ENCODE measurements at regions not wholly inside any gene's neighbourhood (a gene's known extent, or its start where the extent isn't known, plus 50 kb on each side); places are given as distances from the start of the nearest gene placed in this dataset.

DNA sequence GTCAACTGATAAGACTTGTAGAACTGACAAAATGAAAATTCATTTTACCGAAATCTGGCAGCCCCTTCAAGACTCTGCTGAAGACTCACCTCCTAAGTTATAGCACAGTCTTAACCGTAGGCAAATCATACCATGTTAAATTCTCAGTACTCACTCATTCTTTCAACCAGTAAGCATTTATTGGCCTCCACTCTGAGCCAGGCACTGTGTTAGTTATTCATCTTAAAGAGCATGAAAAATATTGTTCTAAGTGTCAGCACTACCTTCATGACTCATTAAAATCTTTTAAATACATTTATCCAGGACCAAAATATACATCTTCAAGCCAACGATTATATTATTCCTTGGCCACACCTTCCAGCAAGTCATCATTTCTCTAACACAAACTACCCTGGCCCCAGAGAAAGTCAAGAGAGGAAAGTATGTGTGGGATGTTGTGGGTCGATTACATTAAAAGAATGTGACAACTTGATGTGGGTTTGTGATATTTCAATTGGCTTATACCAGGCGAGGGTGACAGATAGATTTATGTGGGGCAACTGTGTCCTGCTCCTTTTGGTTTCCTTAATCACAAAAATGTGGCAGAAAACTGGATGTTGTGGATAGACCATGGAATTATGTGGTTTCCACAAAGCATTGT lies 55.0 kb downstream of the TMEM30B start:
- H3K27me3 ChIP-seq (ENCODE audit: insufficient read depth, low read length): no peaks in the 10 kb centered on the region
- no peak overlapping the region for H3K4me3 ChIP-seq (ENCODE audit: low read depth, low read length)
- H3K36me3 ChIP-seq (ENCODE audit: insufficient read depth, low read length): no peaks in the 10 kb centered on the region
- H3K79me2 ChIP-seq (ENCODE audit: control insufficient read depth, insufficient read depth, low read length, unreplicated experiment): no peaks in the 10 kb centered on the region
- H2AFZ ChIP-seq (ENCODE audit: low read length, unreplicated experiment): no peak overlapping the region
- no peak overlapping the region for H3K27ac ChIP-seq (ENCODE audit: low read depth, low read length)
- peaks cover 27% of the 10 kb centered on the region for H3K4me1 ChIP-seq (ENCODE audit: control insufficient read depth, insufficient read depth, low read length, unreplicated experiment)

DNA sequence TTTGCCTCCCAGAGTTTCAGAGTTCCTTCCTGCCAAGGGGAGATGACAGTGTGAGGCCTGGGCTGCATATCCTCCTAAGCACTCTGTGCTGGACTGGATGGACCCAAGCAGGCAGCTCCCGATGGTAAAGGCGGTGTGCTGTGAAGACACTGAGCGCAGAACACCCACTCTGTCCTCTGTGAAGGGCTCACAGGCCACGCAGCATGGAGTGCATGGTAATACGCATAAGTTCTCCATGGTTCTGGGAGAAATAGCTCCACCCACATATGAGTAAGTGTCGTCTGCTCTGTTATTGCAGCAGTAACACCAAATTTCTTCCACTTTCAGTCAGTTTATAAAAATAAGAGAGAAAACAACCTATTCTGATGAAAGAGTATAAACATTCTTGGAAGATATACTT lies 55.8 kb downstream of the TMEM30B start:
- no peaks in the 10 kb centered on the region for H3K27me3 ChIP-seq (ENCODE audit: insufficient read depth, low read length)
- H2AFZ ChIP-seq (ENCODE audit: low read length, unreplicated experiment): no peak overlapping the region
- H3K4me3 ChIP-seq (ENCODE audit: low read depth, low read length): no peak overlapping the region
- peaks cover 27% of the 10 kb centered on the region for H3K4me1 ChIP-seq (ENCODE audit: control insufficient read depth, insufficient read depth, low read length, unreplicated experiment)
- H3K27ac ChIP-seq (ENCODE audit: low read depth, low read length): no peak overlapping the region
- H3K79me2 ChIP-seq (ENCODE audit: control insufficient read depth, insufficient read depth, low read length, unreplicated experiment): no peaks in the 10 kb centered on the region
- H3K36me3 ChIP-seq (ENCODE audit: insufficient read depth, low read length): no peaks in the 10 kb centered on the region

DNA sequence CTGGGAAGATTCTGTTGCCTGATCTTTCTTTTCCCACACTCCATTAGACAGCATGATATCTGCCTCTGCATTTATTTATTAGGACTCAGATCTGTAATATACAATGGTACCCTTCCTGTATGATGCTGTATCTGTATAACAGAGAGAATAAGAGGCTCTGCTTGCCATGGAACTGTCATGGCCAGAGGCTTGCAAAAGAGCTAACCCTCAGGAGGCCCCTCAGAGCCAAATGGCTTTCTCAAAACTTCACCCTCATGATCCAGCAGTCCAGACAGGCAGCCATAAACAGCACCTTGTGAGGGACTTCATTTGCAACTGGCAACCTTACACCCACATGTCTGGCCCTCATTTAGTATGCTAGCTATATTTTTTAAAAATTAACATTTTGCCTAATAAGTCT lies 57.6 kb downstream of the TMEM30B start:
- H3K79me2 ChIP-seq (ENCODE audit: control insufficient read depth, insufficient read depth, low read length, unreplicated experiment): no peaks in the 10 kb centered on the region
- no peak overlapping the region for H2AFZ ChIP-seq (ENCODE audit: low read length, unreplicated experiment)
- H3K36me3 ChIP-seq (ENCODE audit: insufficient read depth, low read length): no peaks in the 10 kb centered on the region
- H3K4me1 ChIP-seq (ENCODE audit: control insufficient read depth, insufficient read depth, low read length, unreplicated experiment): peaks cover 31% of the 10 kb centered on the region
- H3K27me3 ChIP-seq (ENCODE audit: insufficient read depth, low read length): no peaks in the 10 kb centered on the region
- H3K27ac ChIP-seq (ENCODE audit: low read depth, low read length): no peak overlapping the region
- H3K4me3 ChIP-seq (ENCODE audit: low read depth, low read length): no peak overlapping the region

DNA sequence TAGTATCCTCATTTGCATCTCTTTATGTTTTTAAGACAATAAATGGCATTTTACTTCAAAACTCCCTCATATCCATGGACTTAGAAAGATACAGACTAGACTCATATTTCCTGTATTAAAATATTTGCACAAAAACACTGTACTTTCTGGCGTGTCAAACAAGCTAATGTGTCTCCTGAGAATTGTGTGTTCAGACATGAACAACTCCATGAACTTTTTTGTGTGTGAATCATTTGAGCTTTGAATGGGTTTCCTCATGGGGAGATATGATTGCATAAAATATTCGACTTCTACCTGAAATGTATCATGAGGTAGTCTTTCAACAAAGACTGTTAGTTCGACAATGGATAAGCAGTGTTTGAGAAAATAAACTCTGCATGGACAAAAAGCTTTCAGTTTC lies 58.8 kb downstream of the TMEM30B start:
- Histone ChIP-seq H2AFZ (ENCODE audit: low read length, unreplicated experiment) (no peak overlapping the region), H3K4me3 (ENCODE audit: low read depth, low read length) (no peak overlapping the region), H3K4me1 (ENCODE audit: control insufficient read depth, insufficient read depth, low read length, unreplicated experiment) (peaks cover 33% of the 10 kb centered on the region), H3K79me2 (ENCODE audit: control insufficient read depth, insufficient read depth, low read length, unreplicated experiment) (no peaks in the 10 kb centered on the region), H3K36me3 (ENCODE audit: insufficient read depth, low read length) (no peaks in the 10 kb centered on the region), H3K27me3 (ENCODE audit: insufficient read depth, low read length) (no peaks in the 10 kb centered on the region), H3K27ac (ENCODE audit: low read depth, low read length) (no peak overlapping the region)

DNA sequence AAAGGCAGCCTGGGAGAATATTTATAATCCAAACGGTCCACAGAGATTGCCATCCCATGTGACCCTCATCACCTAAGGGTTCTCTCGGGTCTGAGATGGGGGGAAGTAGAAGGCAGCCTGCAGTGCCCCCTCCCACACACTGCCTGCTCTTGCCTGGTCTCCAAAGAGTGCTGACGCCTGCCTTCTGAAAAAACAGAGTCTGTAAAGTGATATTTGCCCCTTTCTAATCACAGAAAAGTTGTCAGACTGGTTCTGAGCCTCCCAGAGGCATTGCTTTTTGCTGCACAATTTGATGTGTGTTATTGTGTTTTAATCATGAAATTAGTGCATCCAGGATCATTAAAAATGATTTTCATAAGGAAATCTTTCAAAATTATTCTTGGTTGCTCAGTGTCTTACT lies 59.2 kb downstream of the TMEM30B start:
- Histone ChIP-seq H3K79me2 (ENCODE audit: control insufficient read depth, insufficient read depth, low read length, unreplicated experiment) (no peaks in the 10 kb centered on the region), H3K4me3 (ENCODE audit: low read depth, low read length) (no peak overlapping the region), H2AFZ (ENCODE audit: low read length, unreplicated experiment) (no peak overlapping the region), H3K4me1 (ENCODE audit: control insufficient read depth, insufficient read depth, low read length, unreplicated experiment) (peaks cover 33% of the 10 kb centered on the region), H3K27ac (ENCODE audit: low read depth, low read length) (no peak overlapping the region), H3K36me3 (ENCODE audit: insufficient read depth, low read length) (no peaks in the 10 kb centered on the region), H3K27me3 (ENCODE audit: insufficient read depth, low read length) (no peaks in the 10 kb centered on the region)

DNA sequence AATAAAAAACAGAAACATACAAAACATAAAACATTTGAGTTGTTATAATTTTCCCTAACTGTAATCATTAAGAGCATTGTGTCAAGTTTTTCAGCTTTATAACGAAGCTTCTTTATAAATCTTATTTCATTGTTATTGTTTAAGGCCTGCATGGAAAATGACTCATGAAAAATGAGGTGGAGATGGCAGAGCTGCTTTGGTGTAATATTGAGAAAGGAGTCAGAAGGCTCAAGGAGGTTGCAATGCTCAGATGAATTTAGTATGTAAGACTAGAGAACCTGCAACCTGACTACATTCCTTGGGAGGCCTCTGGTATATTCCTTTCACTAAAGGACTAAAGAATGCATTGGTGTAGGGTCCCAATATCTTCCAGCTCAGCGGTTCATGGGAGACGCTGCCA lies 61.5 kb downstream of the TMEM30B start:
- no peaks in the 10 kb centered on the region for H3K36me3 ChIP-seq (ENCODE audit: insufficient read depth, low read length)
- H3K27ac ChIP-seq (ENCODE audit: low read depth, low read length): no peak overlapping the region
- H3K4me1 ChIP-seq (ENCODE audit: control insufficient read depth, insufficient read depth, low read length, unreplicated experiment): peaks cover 40% of the 10 kb centered on the region
- H3K4me3 ChIP-seq (ENCODE audit: low read depth, low read length): no peak overlapping the region
- H2AFZ ChIP-seq (ENCODE audit: low read length, unreplicated experiment): no peak overlapping the region
- H3K79me2 ChIP-seq (ENCODE audit: control insufficient read depth, insufficient read depth, low read length, unreplicated experiment): no peaks in the 10 kb centered on the region
- no peaks in the 10 kb centered on the region for H3K27me3 ChIP-seq (ENCODE audit: insufficient read depth, low read length)

DNA sequence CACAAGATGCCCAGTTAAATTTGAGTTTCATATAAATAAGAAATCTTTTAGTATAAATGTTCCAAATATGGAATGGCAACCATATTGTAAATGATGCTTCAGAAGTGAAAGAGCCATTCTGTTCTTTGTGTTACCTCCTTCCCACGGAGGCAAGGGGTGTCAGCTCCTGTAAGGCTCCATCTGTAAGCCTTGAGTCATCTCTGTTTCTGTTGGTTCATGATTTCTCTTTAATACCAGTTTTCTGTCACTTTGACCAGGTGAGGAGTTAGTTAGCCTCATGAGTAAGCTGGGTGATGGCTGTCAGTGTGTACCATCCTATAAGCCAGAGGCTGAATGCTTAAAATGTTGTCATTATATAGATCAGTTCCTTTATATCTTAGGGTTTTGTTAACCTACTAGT lies 61.9 kb downstream of the TMEM30B start:
- Histone ChIP-seq H3K27me3 (ENCODE audit: insufficient read depth, low read length) (no peaks in the 10 kb centered on the region), H2AFZ (ENCODE audit: low read length, unreplicated experiment) (no peak overlapping the region), H3K36me3 (ENCODE audit: insufficient read depth, low read length) (no peaks in the 10 kb centered on the region), H3K79me2 (ENCODE audit: control insufficient read depth, insufficient read depth, low read length, unreplicated experiment) (no peaks in the 10 kb centered on the region), H3K4me1 (ENCODE audit: control insufficient read depth, insufficient read depth, low read length, unreplicated experiment) (peaks cover 44% of the 10 kb centered on the region), H3K27ac (ENCODE audit: low read depth, low read length) (no peak overlapping the region), H3K4me3 (ENCODE audit: low read depth, low read length) (no peak overlapping the region)

DNA sequence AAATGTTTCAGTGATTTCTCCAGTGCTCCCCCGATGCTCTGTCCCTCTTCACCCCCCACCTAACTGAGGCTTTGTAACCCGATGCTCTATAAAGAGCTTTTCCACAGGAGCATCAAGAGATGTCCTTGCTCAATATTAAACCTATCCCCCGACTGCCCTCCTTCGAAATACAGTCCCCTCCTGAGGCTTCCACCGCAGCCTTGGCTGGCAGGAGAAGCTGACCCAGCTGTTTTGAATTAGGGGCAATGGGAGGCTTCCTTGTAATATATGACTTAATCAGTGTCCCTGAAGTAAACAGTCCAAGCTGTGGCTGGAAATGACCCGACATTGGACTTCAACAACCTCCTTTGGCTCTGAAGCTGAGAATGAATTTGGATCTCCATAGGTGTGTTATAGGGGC lies 62.4 kb downstream of the TMEM30B start:
- H3K79me2 ChIP-seq (ENCODE audit: control insufficient read depth, insufficient read depth, low read length, unreplicated experiment): no peaks in the 10 kb centered on the region
- H3K4me3 ChIP-seq (ENCODE audit: low read depth, low read length): no peak overlapping the region
- H3K27ac ChIP-seq (ENCODE audit: low read depth, low read length): no peak overlapping the region
- no peaks in the 10 kb centered on the region for H3K27me3 ChIP-seq (ENCODE audit: insufficient read depth, low read length)
- H2AFZ ChIP-seq (ENCODE audit: low read length, unreplicated experiment): no peak overlapping the region
- H3K36me3 ChIP-seq (ENCODE audit: insufficient read depth, low read length): no peaks in the 10 kb centered on the region
- peaks cover 47% of the 10 kb centered on the region for H3K4me1 ChIP-seq (ENCODE audit: control insufficient read depth, insufficient read depth, low read length, unreplicated experiment)

DNA sequence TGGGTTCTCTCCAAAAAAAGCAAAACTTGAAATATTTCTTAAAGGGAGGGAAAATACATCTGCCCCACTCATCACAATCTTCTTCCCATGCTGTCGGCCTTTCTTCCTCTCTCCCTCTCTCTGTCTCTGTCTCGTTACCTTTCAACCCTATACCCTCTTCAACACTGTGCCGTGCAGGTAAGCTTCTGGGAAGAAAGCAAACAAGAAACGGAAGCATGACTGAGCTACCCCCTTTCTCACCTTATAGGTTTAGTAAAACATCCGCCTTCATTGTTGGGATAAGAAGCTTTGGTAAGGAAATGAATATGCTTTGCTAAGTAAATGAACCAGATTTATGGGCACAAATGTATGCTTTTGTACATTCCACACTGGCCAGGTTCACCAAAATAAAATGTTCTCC lies 63.0 kb downstream of the TMEM30B start:
- Histone ChIP-seq H3K79me2 (ENCODE audit: control insufficient read depth, insufficient read depth, low read length, unreplicated experiment) (no peaks in the 10 kb centered on the region), H3K27ac (ENCODE audit: low read depth, low read length) (no peak overlapping the region), H2AFZ (ENCODE audit: low read length, unreplicated experiment) (no peak overlapping the region), H3K4me3 (ENCODE audit: low read depth, low read length) (no peak overlapping the region), H3K27me3 (ENCODE audit: insufficient read depth, low read length) (no peaks in the 10 kb centered on the region), H3K36me3 (ENCODE audit: insufficient read depth, low read length) (no peaks in the 10 kb centered on the region), H3K4me1 (ENCODE audit: control insufficient read depth, insufficient read depth, low read length, unreplicated experiment) (peaks cover 48% of the 10 kb centered on the region)

DNA sequence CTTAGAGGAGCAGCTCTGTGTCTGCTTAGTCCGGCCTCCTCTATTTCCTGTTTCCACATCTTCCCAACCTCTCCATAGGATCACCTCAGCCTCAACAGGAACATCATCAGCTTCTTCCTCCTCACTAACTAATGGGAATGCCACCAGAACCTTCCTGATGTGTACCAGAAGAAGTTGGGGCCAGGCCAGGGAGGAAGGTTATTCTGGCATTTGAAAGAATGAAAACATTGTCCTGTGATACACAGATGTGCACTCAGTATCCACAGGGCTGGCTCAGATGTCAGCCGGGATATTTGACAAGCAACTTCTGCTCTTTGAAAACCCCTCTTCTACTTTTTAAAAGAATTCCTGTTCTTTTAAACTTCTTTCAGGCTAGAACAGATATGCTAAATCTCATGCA lies 63.6 kb downstream of the TMEM30B start:
- no peak overlapping the region for H3K27ac ChIP-seq (ENCODE audit: low read depth, low read length)
- H2AFZ ChIP-seq (ENCODE audit: low read length, unreplicated experiment): no peak overlapping the region
- no peaks in the 10 kb centered on the region for H3K79me2 ChIP-seq (ENCODE audit: control insufficient read depth, insufficient read depth, low read length, unreplicated experiment)
- no peaks in the 10 kb centered on the region for H3K36me3 ChIP-seq (ENCODE audit: insufficient read depth, low read length)
- H3K4me3 ChIP-seq (ENCODE audit: low read depth, low read length): no peak overlapping the region
- peaks cover 47% of the 10 kb centered on the region for H3K4me1 ChIP-seq (ENCODE audit: control insufficient read depth, insufficient read depth, low read length, unreplicated experiment)
- H3K27me3 ChIP-seq (ENCODE audit: insufficient read depth, low read length): no peaks in the 10 kb centered on the region

DNA sequence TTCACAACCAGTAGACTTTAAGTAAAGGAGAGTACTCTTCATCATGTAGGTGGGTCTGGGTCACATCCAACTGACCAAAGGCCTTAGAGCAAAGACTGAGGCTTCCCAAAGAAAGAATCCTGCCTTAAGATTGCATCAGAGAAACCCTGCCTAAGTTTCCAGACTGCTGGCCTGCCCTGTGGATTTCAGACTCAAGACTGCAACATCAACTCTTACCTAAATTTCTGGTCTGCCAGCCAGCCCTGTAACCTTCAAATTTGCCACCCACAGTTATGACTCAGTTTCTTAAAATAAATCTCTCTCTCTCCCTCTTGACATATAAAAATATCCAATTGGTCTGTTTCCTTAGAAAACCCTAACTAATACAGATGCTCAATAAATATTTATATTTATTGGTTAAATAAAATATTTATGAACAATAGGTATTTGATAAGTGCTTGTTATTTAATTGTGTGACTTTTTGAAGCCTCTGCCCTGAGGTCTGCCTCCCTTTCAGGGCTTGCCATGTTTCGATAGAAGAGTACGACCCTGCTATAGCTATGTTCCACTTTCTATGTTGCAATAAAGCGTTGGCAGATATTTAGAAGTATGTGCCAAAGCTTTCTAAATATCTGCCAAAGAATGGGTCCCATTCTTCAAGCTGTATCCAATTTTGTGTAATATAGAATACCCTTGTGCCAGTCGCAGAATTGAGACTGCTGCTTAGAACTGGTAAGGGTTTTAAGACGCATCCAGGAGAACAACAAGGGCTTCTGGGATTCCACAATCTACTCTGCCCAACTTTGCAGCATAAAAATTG lies 65.7 kb downstream of the TMEM30B start:
- Histone ChIP-seq H3K27ac (ENCODE audit: low read depth, low read length) (peak overlapping the region; percentile 44), H3K79me2 (ENCODE audit: control insufficient read depth, insufficient read depth, low read length, unreplicated experiment) (no peaks in the 10 kb centered on the region), H3K36me3 (ENCODE audit: insufficient read depth, low read length) (no peaks in the 10 kb centered on the region), H3K4me1 (ENCODE audit: control insufficient read depth, insufficient read depth, low read length, unreplicated experiment) (peaks cover 38% of the 10 kb centered on the region), H3K4me3 (ENCODE audit: low read depth, low read length) (no peak overlapping the region), H3K27me3 (ENCODE audit: insufficient read depth, low read length) (no peaks in the 10 kb centered on the region), H2AFZ (ENCODE audit: low read length, unreplicated experiment) (no peak overlapping the region)

All from ACC112 (cell line).